ENCODE measurements at regions not wholly inside any gene's neighbourhood (a gene's known extent, or its start where the extent isn't known, plus 50 kb on each side); places are given as distances from the start of the nearest gene placed in this dataset.
A peak's percentile ranks its signal among the peaks of the same experiment; 100 is the strongest.
"Not testable (repeated sequence)": the region's sequence is repeated elsewhere in the genome, so short reads cannot be mapped to it uniquely, and the experiment has no call there.

DNA sequence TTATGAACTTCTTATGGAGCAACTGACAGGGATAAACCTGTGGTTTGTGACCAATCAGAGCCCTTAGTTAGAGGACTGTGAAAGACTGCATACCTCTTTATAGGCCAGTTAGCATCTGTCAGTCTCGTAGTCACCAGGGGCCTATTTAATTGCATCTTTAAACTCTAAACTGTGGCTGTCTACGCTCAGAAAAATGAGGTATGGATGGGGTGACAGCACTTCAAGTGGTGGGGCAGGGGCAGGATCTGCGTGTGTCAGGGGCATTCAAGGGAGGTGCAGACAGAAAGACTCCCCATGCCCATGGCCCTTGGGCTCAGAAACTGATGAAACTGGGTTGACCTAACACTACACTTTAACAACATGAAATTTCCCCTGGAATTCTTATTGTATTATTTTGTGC lies 132.6 kb upstream of the TBCA start:
- DNase-seq: no peak

GRCh38 chr5:77907786-77908185 lies 131.6 kb upstream of the TBCA start:
- no peak for DNase-seq

- DNase-seq: no peak
Measured at GRCh38 chr5:77906806-77907205, 130.7 kb upstream of the TBCA start.

DNA sequence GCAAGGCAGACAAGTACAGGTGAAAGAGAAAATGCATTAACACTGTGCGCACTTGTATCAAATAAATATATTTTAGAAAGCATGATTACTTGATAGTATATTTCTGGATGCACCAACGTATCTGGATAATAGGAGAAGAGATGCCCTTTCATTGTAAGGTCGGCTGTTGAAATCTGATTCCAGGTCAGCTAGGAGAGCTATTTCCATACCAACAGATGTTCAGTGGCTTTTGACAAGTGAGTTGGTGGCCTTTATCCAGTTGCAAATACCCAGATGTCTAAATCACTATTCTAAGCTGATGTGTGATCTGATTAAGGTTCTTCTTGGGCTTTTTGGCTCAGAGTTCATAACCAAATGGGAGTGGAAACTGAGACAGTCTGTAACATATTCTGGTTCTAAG lies 128.2 kb upstream of the TBCA start:
- DNase-seq: no peak

- DNase-seq: no peak
Measured at GRCh38 chr5:77900691-77901090, 124.6 kb upstream of the TBCA start.

GRCh38 chr5:77898385-77898784 lies 122.2 kb upstream of the TBCA start:
- no peak for DNase-seq

GRCh38 chr5:77896338-77896737 lies 120.2 kb upstream of the TBCA start:
- DNase-seq: no peak

DNA sequence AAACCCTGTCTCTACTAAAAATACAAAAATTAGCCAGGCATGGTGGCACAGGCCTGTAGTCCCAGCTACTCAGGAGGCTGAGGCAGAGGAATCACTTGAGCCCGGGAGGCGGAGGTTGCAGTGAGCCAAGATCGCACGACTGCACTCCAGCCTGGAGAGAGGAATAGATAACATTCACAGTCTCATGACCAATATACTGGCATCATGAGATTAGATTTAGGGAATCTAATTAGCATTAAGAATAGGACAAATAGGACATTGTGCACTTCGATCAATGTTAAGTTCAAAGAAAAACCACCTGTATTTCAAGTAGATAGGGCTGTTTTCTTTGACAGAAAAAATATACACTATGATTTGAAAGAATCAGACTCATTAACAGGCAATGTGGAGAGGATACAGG lies 118.0 kb upstream of the TBCA start:
- not testable (repeated sequence) for DNase-seq

DNA sequence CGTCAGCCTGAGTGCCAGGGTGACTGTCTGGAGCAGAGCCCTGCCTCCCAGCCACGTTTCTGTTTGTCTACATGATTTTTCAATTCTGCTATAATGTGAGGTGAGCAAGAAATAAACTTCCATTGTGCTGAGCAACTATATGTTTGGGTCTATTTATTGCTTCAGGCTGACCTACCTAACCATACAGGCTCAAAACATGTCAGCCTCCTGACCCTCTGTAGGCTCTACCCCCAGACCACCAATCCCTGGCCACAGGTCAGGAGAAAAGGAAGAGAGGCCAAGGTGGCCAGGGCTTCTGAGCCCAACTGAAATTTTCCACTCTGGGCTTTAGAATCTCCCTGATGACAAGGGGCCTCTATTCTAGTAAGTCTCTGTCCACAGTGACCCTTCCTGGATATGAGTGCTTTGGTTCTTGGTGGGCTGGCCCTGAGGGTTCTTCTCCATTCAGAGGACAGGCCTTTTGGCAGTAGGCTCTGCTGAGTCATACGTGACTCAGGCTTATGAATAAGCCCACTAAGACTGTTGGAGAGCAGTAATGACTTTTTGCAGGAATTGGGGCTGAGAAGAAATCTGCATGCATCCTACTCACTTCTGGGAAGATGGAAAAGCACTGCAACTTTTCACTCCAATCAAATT lies 117.2 kb upstream of the TBCA start:
- DNase-seq: no peak

- DNase-seq: no peak
Measured at GRCh38 chr5:77892061-77893010, 116.2 kb upstream of the TBCA start.

DNA sequence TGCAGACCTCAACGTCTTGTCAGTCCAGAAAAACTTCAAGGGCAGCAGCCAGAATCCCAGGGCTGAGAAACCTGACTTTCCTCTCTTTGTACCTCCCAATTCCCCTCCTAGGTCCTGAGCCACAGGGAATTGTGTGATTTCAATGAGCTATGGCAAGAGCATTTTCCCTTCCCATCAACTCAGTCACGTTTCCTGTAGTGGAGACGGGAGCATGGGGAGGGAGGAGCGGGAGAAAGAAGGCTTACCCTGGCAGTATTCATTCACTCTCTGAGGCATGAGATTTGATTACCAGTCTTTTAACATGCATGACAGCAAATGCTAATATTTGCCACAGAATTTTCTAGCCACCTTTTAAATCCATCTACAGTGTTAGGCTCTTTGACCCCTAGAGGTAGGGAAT lies 109.4 kb upstream of the TBCA start:
- DNase-seq: no peak

- DNase-seq: peak; percentile 4
Measured at GRCh38 chr5:77882670-77883257, 106.6 kb upstream of the TBCA start.

DNA sequence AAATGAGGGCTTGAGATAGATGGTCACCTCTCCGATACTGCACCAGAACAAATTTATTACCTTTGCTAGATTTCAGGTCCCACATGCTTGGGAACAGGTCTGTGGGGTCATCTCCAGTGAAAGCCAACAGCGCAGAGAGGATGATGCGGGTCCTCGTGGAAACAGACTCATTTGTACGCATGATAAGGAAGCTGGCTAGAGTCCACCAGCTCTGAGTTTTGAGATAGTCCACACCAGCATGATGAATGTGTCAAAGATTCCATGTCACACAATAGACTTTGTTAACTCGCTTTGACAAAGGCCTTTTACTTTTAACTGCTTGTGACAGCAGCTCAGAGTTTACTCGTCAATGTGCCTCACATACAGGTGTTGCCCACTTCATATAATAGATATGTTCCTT lies 105.4 kb upstream of the TBCA start:
- DNase-seq: no peak

DNA sequence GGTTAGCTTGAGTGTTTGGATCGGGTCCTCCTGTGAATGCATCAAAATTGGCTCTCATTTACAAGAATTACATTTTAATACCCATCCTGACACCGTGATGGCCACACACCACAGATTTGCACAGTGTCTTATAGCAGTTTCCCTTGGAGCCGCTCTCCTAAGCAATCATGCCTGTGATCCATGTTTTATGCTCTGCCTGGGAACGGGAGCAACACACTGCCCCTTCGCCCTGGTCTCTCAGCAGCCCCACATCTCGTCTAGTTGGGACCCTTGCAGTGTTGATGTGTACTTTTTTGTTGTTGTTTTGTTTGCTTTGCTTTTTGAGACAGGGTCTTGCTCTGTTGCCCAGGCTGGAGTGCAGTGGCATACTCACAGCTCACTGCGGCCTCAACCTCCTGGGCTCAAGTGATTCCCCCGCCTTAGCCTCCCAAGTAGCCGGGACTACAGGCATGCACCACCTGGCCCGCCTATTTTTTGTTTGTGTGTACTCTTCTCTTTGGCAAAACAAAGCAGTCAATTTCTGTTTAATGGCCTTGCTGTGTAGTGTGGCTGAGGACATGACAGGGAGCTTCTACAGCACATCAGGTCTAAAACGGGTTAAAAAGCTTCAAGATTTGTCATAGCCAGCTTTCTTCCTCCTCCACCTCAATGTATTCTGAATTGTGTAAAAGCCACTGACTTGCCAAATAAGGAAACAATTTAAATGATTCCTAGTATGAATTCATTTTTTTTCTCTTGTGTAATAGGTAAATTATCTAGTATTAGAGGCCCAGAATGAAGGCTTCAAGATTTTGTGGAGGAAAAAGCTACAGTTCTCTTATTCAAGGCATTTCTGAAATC lies 101.6 kb upstream of the TBCA start:
- DNase-seq: no peak

DNA sequence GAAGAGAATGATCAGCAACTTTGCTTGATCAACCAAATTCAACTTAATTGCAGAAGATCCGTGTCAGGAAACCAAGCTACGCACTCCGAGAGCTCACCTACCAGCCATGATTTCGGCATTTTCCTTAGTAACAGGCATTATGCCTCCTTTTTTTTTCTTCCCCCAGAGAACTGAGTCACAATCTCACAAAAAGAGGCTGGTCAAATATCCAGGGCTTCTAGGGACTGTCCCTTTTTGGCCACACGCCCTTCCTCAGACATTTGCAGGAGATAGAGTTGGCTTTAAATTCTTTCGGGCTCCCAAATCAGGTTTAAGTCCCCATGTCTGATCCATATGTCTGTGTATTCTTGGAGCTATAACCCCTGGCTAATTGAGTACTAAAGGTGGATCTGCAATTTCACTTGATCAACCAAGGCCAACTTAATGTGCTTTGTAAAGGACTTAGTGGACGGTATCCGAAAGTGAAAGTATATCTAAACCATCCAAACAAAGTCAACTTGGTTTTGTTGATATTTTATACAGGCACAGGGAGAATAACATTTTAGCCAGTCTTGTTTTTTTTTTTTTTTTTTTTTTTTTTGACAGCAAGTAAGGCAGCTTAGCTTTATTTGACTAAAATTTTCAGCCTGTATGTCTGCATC lies 100.8 kb upstream of the TBCA start:
- DNase-seq: no peak

DNA sequence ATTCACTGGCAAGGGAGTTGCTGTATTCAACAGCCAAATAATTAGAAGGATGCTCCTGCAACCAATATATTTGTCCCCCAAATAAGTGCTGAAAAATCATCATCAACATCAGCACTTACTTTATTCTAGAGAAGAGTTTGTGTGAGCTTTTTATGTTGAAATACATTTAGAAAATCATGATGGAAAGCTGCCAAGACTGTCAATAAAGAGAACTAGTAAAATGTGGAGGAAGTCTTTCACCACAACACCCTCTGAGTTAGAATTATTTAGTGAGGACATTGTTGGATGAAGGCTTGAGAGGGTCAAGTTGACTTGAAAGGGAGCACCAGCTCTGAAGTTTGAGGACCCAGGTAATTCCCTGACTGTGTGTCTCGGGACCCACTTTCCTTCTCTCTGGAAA lies 100.2 kb upstream of the TBCA start:
- no peak for DNase-seq

DNA sequence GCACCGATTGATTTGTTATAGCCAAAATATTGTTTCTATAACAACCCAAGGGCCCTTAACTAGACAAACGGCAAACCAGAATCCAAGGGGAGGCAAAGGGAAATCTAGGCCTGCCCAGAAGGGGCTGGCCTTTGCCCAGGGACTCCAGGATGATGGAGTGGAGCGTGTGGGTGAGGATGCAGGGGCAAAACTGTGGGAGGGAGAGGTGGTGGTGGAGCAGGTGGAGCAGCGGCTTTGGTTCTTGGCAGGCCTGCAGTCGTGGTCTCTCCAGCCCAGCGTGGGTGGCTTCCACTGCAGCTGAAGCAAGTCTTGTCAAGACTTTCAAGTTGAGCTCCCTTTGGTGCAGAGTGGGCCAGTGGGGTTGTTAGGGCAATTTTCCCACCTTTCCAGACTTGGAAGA lies 98.6 kb upstream of the TBCA start:
- no peak for DNase-seq

- DNase-seq: no peak
Measured at GRCh38 chr5:77873239-77873638, 97.1 kb upstream of the TBCA start.

- no peak for DNase-seq
Measured at GRCh38 chr5:77871946-77872345, 95.8 kb upstream of the TBCA start.

- no peak for DNase-seq
Measured at GRCh38 chr5:77871016-77871415, 94.9 kb upstream of the TBCA start.

DNA sequence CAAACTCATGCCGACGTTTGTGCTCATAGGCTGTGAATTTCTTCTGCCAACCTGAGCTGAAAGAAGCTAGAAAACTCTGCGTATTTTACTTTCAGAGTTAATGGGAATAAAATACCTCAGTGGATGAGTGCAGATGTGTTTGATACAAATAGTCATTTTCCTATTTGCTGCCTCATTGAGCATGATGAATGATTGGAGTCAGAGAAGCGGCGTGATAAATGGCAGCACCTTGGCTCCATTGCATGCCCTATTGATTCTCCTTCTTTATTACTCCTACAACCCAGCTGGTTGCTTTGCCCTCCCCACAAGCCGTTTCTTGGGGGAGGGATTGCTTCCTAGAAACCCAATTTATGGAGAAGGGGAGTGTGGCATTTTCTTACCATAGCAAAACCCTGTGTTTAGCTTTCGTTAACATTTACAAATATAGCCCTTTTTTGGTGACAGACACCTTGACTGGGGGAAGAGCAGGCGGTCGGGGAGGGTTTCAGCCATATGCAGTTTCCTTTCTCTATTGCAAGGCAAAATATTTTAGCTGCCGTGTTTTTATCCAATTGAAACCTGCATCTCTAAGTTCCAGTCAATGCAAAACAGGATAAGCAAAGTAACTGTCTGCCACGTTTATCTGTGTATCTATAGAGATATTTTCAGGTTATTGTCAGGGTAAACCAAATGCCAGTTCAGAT lies 93.1 kb upstream of the TBCA start:
- no peak for DNase-seq

DNA sequence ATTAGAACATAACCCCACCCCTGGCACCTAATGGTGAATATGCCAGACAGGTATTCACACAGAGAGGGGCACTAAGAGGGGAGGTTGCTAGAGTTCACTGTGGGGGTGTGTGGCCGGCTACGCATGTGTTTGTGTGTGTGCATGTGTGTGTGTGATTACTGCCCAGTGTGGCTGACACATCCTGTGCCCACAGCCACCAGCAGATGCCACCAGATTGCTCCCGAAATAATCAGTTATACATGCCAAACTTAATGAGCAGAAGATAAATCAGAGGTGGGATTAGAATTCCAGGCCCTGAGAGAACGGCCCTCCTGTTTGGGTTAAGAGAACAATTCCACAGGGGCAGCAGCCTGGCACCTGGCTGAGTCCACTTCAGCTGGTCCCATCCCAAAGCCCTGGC lies 91.8 kb upstream of the TBCA start:
- no peak for DNase-seq
